ENCODE measurements at regions not wholly inside any gene's neighbourhood (a gene's known extent, or its start where the extent isn't known, plus 50 kb on each side); places are given as distances from the start of the nearest gene placed in this dataset.

- peak; percentile 64 for ATAC-seq
Measured at GRCh38 chr2:156845806-156846558, 409.8 kb downstream of the GPD2 start.

GRCh38 chr2:156852210-156852609 is 405.3 kb upstream of the GALNT5 start:
- ChIA-PET CTCF (no interaction called here), POLR2A (no interaction called here)
- Mint-ChIP-seq H3K9me3 (peaks cover 10% of the 10 kb centered on the region; the same call in 1 of the 2 replicates), H3K27ac (no peak overlapping the region), H3K27me3 (ENCODE audit: low read depth) (no peaks in the 10 kb centered on the region), H3K4me3 (no peak overlapping the region), H3K4me1 (no peaks in the 10 kb centered on the region), H3K36me3 (no peaks in the 10 kb centered on the region)
- ATAC-seq (no peak), DNase-seq (ENCODE audit: low spot score) (no peak)
- no peak for TF ChIP-seq ZMAT4 (CRISPR knock-in tag; IDR thresholded peaks at IDR 0.05)
- TF ChIP-seq OVOL2 (CRISPR knock-in tag; IDR thresholded peaks at IDR 0.05; ENCODE audit: borderline replicate concordance), result no peak
- no peak for TF ChIP-seq STAT6 (CRISPR knock-in tag; conservative IDR thresholded peaks at IDR 0.05; ENCODE audit: low read depth)
- no peak for TF ChIP-seq ZBTB43 (CRISPR knock-in tag; IDR thresholded peaks at IDR 0.05)
- no peak for TF ChIP-seq FOXP1 (CRISPR knock-in tag; IDR thresholded peaks at IDR 0.05; ENCODE audit: borderline replicate concordance)
- no peak for TF ChIP-seq NR2C2 (CRISPR knock-in tag; IDR thresholded peaks at IDR 0.05)
- no peak for TF ChIP-seq HMGXB4 (CRISPR knock-in tag; IDR thresholded peaks at IDR 0.05)
- no peak for TF ChIP-seq SMAD3 (CRISPR knock-in tag; IDR thresholded peaks at IDR 0.05; ENCODE audit: borderline replicate concordance)
- no peak for TF ChIP-seq IRF1 (CRISPR knock-in tag; IDR thresholded peaks at IDR 0.05)
- TF ChIP-seq ZNF671 (CRISPR knock-in tag; IDR thresholded peaks at IDR 0.05), result no peak

More at GRCh38 chr2:156845806-156846558, 409.8 kb downstream of the GPD2 start:
- DNase-seq (ENCODE audit: low spot score), result no peak
- H3K9me3 Mint-ChIP-seq, result no peaks in the 10 kb centered on the region
- TF ChIP-seq ZNF121 (CRISPR knock-in tag; IDR thresholded peaks at IDR 0.05) (no peak), OVOL2 (CRISPR knock-in tag; IDR thresholded peaks at IDR 0.05; ENCODE audit: borderline replicate concordance) (no peak), MAX (CRISPR knock-in tag; IDR thresholded peaks at IDR 0.05) (no peak), ZNF396 (CRISPR knock-in tag; IDR thresholded peaks at IDR 0.05; ENCODE audit: borderline replicate concordance) (no peak), NFYB (CRISPR knock-in tag; conservative IDR thresholded peaks at IDR 0.05; ENCODE audit: low read depth) (no peak), JUN (CRISPR knock-in tag; IDR thresholded peaks at IDR 0.05) (no peak), ZNF281 (CRISPR knock-in tag; IDR thresholded peaks at IDR 0.05) (no peak), FOXP4 (CRISPR knock-in tag; IDR thresholded peaks at IDR 0.05) (no peak), TCF7 (CRISPR knock-in tag; IDR thresholded peaks at IDR 0.05; ENCODE audit: low read depth) (no peak), KAT7 (CRISPR knock-in tag; IDR thresholded peaks at IDR 0.05; ENCODE audit: borderline replicate concordance) (no peak)
- no peaks in the 10 kb centered on the region for H3K27me3 Mint-ChIP-seq (ENCODE audit: low read depth)
- POLR2A ChIA-PET, result no interaction called here
- peak overlapping the region; percentile 13; the same call in 1 of the 2 replicates for H3K27ac Mint-ChIP-seq
- H3K36me3 Mint-ChIP-seq, result no peaks in the 10 kb centered on the region
- peaks cover 8% of the 10 kb centered on the region for H3K4me1 Mint-ChIP-seq
- no peak overlapping the region for H3K4me3 Mint-ChIP-seq
- CTCF ChIA-PET, result interaction anchor here (0.7 kb wide), 1 partner anchor 305 kb away, joined by 3 read pairs; no protein-coding TSS in a partner anchor
